Mesothelial cell of epicardium (in vitro differentiated cells): ENCODE measurements at regions not wholly inside any gene's neighbourhood (a gene's known extent, or its start where the extent isn't known, plus 50 kb on each side); places are given as distances from the start of the nearest gene placed in this dataset.

Source experiments
- DNase-seq, 2 experiments: peaks; one replicate each; pipeline ENCODE4 v3.0.0; 2021; ENCODE audit warnings: low spot score in 2 of 2; ENCODE audit not compliant: unreplicated experiment in 2 of 2
- H3K27ac Mint-ChIP-seq: 2 replicates; pipeline ENCODE4 v1.8.0; 2021; ENCODE audit warnings: mixed read lengths
- H3K27me3 Mint-ChIP-seq: 2 replicates; pipeline ENCODE4 v1.8.0; 2021; ENCODE audit warnings: low read depth, mixed read lengths
- H3K36me3 Mint-ChIP-seq: 2 replicates; pipeline ENCODE4 v1.8.0; 2021; ENCODE audit warnings: mixed read lengths
- H3K4me1 Mint-ChIP-seq: 2 replicates; pipeline ENCODE4 v1.8.0; 2021; ENCODE audit warnings: mixed read lengths
- H3K4me3 Mint-ChIP-seq: 2 replicates; pipeline ENCODE4 v1.8.0; 2021; ENCODE audit warnings: mild to moderate bottlenecking, moderate library complexity, mixed read lengths
- H3K9me3 Mint-ChIP-seq: 2 replicates; pipeline ENCODE4 v1.8.0; 2021; ENCODE audit warnings: mixed read lengths
- CTCF ChIP-seq: fragments of 200-600 bp; sonication (generic); IDR thresholded peaks from one replicate; pipeline ENCODE4 v1.5.0; 2021; ENCODE audit warnings: antibody characterized with exemption; ENCODE audit not compliant: unreplicated experiment

DNA sequence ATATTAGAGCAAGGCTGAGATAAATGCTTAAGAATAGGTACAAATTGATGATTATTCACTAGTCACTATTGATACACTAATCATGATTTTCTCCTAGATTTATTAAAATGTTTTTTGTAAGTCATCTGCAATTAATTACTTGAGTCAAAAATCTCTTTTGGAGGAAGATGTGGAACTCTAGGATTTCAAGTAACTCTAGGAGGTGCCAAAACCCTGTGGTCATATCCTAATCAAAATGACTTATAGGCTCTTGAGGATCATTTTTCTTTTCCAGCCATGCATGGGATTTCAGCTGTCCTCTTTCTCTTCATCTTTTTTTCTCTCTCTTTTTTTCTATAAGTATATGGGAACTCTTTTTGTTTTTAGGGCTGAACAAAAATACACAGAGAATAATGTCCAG is 141.8 kb upstream of the CD180 start:
- TF ChIP-seq CTCF: no peak
- Mint-ChIP-seq H3K4me1 (peaks cover 5% of the 10 kb centered on the region), H3K27ac (no peak overlapping the region), H3K36me3 (no peaks in the 10 kb centered on the region), H3K27me3 (no peaks in the 10 kb centered on the region), H3K9me3 (no peaks in the 10 kb centered on the region), H3K4me3 (no peak overlapping the region)
- no peak for DNase-seq

GRCh38 chr5:67337751-67338150 is 141.2 kb upstream of the CD180 start:
- no peaks in the 10 kb centered on the region for H3K27me3 Mint-ChIP-seq
- H3K4me1 Mint-ChIP-seq: peaks cover 5% of the 10 kb centered on the region
- DNase-seq: no peak
- TF ChIP-seq CTCF: no peak
- H3K9me3 Mint-ChIP-seq: no peaks in the 10 kb centered on the region
- no peaks in the 10 kb centered on the region for H3K36me3 Mint-ChIP-seq
- H3K4me3 Mint-ChIP-seq: no peak overlapping the region
- no peak overlapping the region for H3K27ac Mint-ChIP-seq

DNA sequence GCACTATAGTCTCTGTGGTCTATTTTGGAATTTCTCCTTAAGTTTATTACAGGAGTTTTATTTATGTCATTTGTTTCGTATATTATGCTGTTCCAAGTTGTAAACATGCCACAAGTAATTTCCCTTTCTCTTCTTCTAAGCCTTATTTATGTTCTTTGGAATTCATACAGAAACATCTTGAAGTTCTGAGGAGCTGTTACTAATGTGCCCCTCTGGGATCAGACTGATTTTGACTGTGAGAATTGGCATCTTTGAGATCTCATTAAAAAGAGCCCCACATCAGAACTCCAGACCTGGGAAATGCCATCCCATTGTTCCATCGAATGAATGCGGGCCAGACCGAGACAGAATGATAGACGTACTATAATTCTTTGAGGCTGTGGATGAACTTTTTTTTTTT is 138.8 kb upstream of the CD180 start:
- no peak overlapping the region for H3K4me3 Mint-ChIP-seq
- no peak for DNase-seq
- no peak for TF ChIP-seq CTCF
- H3K4me1 Mint-ChIP-seq: no peaks in the 10 kb centered on the region
- H3K27ac Mint-ChIP-seq: no peak overlapping the region
- H3K27me3 Mint-ChIP-seq: no peaks in the 10 kb centered on the region
- peaks cover 21% of the 10 kb centered on the region for H3K9me3 Mint-ChIP-seq
- H3K36me3 Mint-ChIP-seq: no peaks in the 10 kb centered on the region

GRCh38 chr5:67334373-67334772 is 137.8 kb upstream of the CD180 start:
- no peak for DNase-seq
- TF ChIP-seq CTCF: no peak
- Mint-ChIP-seq H3K9me3 (peaks cover 32% of the 10 kb centered on the region), H3K4me3 (no peak overlapping the region), H3K27me3 (no peaks in the 10 kb centered on the region), H3K36me3 (no peaks in the 10 kb centered on the region), H3K4me1 (no peaks in the 10 kb centered on the region), H3K27ac (no peak overlapping the region)

DNA sequence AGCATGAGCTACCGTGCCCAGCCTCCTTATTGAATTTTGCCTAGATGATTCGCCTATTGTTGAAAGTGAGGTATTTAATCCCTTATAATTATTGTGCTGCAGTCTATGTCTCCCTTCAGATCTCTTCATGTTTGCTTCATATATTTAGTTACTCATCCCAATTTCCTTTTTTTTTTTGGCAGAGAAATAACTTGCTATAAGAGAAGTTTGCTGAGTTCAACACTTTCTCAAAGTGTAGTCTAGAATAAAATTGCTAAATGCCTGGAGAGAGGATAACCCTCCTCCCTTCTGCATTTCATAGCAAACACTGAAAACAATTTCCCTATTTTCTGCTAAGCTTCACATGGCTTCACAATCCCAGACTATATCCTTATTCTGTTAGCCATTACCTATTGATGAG is 136.6 kb upstream of the CD180 start:
- no peak for TF ChIP-seq CTCF
- DNase-seq: no peak
- Mint-ChIP-seq H3K27ac (no peak overlapping the region), H3K4me3 (no peak overlapping the region), H3K4me1 (no peaks in the 10 kb centered on the region), H3K27me3 (no peaks in the 10 kb centered on the region), H3K9me3 (peaks cover 34% of the 10 kb centered on the region), H3K36me3 (no peaks in the 10 kb centered on the region)

- Mint-ChIP-seq H3K27me3 (no peaks in the 10 kb centered on the region), H3K4me1 (no peaks in the 10 kb centered on the region), H3K27ac (no peak overlapping the region)
Measured at GRCh38 chr5:67331296-67331925, 134.8 kb upstream of the CD180 start.

More at GRCh38 chr5:67331296-67331925, 134.8 kb upstream of the CD180 start:
- no peak for DNase-seq
- TF ChIP-seq CTCF: no peak
- Mint-ChIP-seq H3K36me3 (no peaks in the 10 kb centered on the region), H3K4me3 (no peak overlapping the region), H3K9me3 (peaks cover 34% of the 10 kb centered on the region)
